SK-N-SH treated with all-trans-retinoic acid at 6 μM for 48 hours (cell line): ENCODE measurements at regions not wholly inside any gene's neighbourhood (a gene's known extent, or its start where the extent isn't known, plus 50 kb on each side); places are given as distances from the start of the nearest gene placed in this dataset.

Experiments
- ESRRG ChIP-seq: fragments of 250-450 bp; sonication (Bioruptor Pico); IDR thresholded peaks from 2 replicates; pipeline ENCODE4 v1.6.1; 2021; ENCODE audit warnings: mild to moderate bottlenecking
- ISL1 ChIP-seq: fragments of 250-450 bp; sonication (Bioruptor Pico); IDR thresholded peaks from 2 replicates; pipeline ENCODE4 v2.1.2; 2022; ENCODE audit warnings: mild to moderate bottlenecking, moderate library complexity
- PATZ1 ChIP-seq: fragments of 250-450 bp; sonication (Bioruptor Pico); IDR thresholded peaks from 2 replicates; pipeline ENCODE4 v1.8.0; 2020; ENCODE audit warnings: mild to moderate bottlenecking, moderate library complexity, borderline replicate concordance
- POU6F1 ChIP-seq: fragments of 250-450 bp; sonication (Bioruptor Pico); IDR thresholded peaks from 2 replicates; pipeline ENCODE4 v1.8.0; 2021; ENCODE audit warnings: low read depth, mild to moderate bottlenecking, moderate library complexity, borderline replicate concordance
- ZFP3 ChIP-seq: fragments of 250-450 bp; sonication (Bioruptor Pico); IDR thresholded peaks from 2 replicates; pipeline ENCODE4 v1.5.0; 2020; ENCODE audit warnings: mild to moderate bottlenecking, moderate library complexity

GRCh38 chr20:57023007-57023406 lies 243.4 kb downstream of the BMP7 start:
- TF ChIP-seq POU6F1 (no peak), ISL1 (CRISPR knock-in tag) (no peak), PATZ1 (CRISPR knock-in tag) (no peak), ESRRG (CRISPR knock-in tag) (no peak), ZFP3 (CRISPR knock-in tag) (no peak)
